ENCODE measurements at regions not wholly inside any gene's neighbourhood (a gene's known extent, or its start where the extent isn't known, plus 50 kb on each side); places are given as distances from the start of the nearest gene placed in this dataset.

- TF ChIP-seq CTCF (IDR thresholded peaks at IDR 0.05) (no peak), POLR2A (IDR thresholded peaks at IDR 0.05) (no peak)
Observed at GRCh38 chr13:44778761-44779484, 202.8 kb upstream of the TSC22D1 start.

Data from thyroid gland (tissue), 4 donors.